Stimulated activated CD4-positive, alpha-beta T cell treated with anti-CD3 and anti-CD28 coated beads, Interleukin-1b, Interleukin-23, amount 100 ng/mL, for 24 hours (primary cell): ENCODE measurements at regions not wholly inside any gene's neighbourhood (a gene's known extent, or its start where the extent isn't known, plus 50 kb on each side); places are given as distances from the start of the nearest gene placed in this dataset.
"Not testable (repeated sequence)": the region's sequence is repeated elsewhere in the genome, so short reads cannot be mapped to it uniquely, and the experiment has no call there.

Source experiments
- DNase-seq, 4 experiments: peaks; one replicate each; pipeline ENCODE4 v3.0.0-alpha.2; 2020; ENCODE audit warnings: low read depth in 4 of 4, low spot score in 1 of 4

DNA sequence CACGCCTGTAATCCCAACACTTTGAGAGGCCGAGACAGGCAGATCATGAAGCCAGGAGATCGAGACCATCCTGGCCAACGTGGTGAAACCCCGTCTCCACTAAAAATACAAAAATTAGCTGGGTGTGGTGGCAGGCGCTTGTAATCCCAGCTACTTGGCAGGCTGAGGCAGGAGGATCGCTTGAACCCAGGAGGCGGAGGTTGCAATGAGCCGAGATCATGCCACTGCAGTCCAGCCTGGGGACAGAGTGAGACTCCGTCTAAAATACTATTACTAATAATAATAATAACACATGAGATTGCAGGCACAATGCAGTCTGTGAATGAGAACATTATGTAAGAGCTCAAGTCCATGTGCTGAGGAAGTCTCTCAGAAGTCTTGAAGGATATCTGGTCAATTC is 1684.4 kb downstream of the SPATA31A7 start:
- not testable (repeated sequence) for DNase-seq

DNA sequence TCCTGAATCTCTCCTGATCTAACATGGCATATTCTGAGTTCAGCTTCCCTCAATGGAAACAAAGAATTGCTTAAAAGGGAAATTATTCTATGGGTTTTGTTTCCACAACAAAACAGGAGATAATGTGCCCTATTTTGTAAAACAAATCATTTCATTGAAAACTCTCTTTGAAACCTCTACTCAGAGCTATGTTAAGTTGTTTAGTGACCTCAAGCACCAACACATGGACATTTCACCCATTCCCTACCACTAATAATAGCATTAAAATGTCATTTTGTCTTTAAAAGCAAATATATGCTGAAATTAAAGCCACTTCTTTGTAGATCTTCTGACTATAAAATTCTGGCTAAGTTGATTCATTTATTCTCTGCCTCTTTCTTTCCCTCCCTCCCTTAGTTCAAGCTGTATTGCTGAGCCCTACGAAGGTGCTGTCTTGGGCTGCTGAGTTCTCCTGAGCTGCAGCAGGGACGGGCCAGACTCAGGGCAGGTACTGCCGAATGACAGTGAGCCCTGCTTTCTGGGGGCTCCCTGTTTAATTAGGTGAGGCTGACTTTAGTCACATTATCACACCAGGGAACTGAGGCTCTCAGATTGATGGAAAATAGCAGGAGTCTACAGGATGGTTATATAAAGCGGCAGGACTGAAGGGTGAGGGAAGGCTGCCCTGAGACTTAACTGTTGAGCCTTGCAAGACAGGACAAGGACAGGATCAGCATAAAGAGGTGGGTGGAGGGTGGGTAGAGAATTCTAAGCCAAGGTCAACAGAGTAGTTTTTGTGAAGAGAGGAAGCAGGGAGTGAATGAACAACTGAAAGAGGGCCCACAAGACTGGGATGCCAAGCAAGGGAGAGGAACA is 1685.1 kb downstream of the SPATA31A7 start:
- not testable (repeated sequence) for DNase-seq

DNA sequence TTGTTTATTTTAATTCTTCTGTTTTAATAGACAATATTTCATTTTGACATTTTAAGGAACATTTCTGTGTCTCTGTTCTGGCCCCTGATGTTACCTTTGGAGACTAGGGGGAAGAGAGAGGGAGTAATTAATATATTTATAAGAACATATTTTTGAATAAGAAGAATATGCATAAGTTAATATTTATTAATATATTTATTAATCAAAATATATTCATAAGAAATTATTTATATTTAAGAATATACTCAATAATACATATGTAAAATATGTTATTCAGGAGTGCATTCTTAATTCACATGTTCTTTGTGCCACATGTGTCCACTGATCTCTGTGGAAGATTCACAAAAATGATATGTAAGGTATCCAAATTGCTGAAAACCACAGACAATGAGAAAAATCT is 1687.7 kb downstream of the SPATA31A7 start:
- not testable (repeated sequence) for DNase-seq

DNA sequence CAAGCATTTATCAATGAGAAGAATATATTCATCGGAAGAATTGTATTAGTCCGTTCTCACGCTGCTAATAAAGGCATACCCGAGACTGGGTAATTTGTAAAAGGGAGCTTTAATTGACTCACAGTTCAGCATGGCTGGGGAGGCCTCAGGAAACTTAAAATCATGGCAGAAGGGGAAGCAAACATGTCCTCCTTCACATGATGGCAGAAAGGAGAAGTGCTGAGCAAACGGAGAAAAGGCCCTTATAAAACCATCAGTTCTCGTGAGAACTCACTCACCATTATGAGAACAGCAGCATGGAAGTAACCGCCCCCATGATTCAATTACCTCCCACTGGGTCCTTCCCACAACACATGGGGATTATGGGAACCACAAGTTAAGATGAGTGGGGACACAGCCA is 1688.2 kb downstream of the SPATA31A7 start:
- not testable (repeated sequence) for DNase-seq

DNA sequence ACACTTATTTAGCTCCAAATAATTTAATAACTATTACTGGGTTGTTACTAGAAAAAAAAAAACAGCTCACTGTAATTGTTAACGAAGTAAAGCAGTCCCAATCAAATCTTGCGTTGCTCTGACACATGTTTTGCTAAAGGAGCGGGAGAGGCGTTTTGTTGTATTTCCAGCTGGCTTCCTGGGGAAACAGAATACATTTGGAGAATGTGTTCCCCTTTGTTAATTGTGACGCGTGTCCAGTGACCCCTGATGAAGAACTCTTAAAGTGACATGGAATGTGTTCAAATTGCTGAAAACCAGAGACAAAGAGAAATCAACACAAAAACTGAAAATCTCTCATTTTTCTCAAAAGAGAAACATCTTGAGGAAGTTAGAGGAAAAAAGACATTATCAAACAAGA is 1690.6 kb downstream of the SPATA31A7 start:
- DNase-seq = not testable (repeated sequence)

DNA sequence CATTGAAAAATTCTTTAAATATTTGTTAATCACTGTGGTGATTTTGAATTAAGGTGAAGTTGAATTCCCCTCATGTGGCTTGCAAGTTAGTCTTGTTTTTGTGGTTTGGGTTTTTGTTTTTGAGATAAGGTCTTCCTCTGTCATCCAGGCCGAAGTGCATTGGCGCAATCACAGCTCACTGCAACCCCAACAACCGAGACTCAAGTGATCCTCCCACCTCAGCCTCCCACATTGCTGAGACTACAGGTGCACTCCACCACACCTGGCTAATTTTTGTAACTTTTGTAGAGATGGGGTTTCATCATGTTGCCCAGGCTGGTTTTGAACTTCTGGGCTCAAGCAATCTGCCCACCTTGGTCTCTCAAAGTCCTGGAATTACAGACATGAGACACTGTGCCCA is 1691.1 kb downstream of the SPATA31A7 start:
- not testable (repeated sequence) for DNase-seq

DNA sequence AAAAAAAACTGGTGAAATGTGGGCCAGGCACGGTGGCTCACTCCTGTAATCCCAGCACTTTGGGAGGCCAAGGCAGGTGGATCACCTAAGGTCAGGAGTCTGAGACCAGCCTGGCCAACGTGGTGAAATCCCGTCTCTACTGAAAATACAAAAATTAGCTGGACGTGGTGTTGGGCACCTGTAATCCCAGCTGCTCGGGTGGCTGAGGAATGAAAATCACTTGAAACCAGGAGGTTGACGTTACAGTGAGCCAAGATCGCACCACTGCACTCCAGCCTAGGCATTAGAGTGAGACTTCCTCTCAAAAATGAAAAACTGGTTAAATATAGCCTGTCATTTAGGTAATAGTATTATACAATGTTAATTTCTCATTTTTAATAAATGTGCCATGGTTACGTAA is 1692.0 kb downstream of the SPATA31A7 start:
- DNase-seq = not testable (repeated sequence)

DNA sequence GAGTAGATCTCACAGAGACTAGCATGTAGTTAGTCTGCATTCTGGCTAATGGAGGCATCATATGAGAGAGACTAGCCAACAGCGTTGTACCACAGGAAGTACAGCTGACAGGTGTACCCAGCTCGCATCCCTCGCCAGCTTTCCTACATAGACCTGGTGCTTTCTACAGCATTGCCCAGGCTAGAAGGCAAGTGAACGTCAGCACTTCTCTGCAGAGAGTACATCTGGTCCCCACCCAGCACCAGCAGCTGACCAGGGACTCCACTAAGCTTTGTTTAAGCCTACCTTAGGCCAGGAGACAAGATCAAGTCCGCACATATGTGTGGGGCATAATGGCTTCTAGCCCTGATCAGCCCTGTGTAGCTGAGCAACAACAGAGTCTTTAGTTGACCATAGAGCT is 1692.9 kb downstream of the SPATA31A7 start:
- DNase-seq = not testable (repeated sequence)

DNA sequence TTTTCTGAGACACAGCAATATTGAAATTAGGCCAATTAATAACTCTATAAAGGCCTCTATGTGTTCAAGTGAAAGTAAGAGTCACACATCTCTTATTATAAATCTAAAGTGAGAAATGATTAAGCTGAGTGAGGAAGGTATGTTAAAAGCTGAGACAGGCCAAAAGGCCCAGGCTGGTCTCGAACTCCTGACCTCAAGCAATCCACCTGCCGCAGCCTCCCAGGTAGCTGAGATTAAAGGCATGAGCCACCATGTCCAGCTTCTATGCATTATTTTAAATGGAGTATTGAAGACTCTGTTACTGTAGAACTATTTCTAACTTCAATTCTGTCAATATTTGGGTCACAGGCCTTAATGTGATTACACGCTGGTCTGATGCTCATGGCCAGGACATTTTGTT is 1706.9 kb downstream of the SPATA31A7 start:
- not testable (repeated sequence) for DNase-seq

DNA sequence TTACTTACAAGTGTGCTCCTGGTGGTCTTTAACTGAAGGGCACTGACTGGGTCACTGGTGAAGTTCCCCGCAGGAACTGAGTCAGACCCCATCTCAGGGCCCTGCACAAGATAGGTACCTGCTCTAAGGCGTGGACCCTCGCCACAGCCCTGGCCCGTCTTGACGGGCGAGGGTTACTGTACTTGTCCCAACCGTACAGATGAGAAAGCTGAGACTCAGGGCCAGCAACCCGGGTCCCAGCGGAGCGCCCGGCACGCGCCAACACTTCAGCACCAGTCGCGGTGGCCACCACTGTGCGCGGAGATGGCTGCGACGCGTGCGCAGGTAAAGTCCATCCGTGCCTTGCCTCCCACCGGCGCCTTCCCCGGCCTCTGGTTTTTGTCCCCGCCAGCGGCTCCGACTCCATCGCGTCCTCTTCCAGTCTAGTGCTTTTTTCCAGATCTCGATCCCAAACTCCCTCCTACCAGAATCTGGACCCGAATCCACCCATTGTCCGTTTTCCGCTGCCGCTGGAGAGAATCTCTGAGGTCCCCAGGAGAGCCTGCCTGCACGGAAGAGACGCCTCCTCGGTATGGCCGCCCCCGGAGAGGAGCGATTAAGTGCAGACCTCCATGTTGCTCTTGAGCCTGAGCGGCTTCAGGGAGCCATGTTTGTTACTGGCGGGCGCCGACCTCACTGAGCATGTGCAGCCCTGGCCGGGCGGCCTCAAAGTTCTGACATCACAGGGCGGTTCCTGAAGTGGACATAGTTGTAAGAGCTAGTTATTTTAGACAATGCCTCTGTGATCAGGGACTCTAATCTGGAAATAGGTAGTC is 1707.8 kb downstream of the SPATA31A7 start:
- peak in 1 of 4 experiments; percentile 13 for DNase-seq

DNA sequence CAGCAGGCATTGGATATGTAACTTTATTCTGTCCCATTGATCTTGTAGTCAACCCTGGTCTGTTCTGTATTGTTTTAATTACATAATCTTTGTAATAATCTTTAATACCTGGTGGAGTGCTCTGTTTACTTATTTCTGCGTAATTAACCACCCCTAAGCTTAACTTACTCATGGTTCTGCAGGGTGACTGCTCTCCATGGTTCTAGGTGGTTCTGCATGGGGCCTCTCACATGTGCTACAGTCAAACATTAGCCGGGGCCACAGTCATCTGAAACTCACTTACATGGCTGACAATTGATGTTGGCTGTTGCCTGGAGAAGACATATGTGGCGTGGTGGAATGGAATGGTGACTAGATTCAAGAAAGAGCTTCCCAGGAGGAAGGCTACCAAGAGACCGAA is 1709.8 kb downstream of the SPATA31A7 start:
- DNase-seq = not testable (repeated sequence)

DNA sequence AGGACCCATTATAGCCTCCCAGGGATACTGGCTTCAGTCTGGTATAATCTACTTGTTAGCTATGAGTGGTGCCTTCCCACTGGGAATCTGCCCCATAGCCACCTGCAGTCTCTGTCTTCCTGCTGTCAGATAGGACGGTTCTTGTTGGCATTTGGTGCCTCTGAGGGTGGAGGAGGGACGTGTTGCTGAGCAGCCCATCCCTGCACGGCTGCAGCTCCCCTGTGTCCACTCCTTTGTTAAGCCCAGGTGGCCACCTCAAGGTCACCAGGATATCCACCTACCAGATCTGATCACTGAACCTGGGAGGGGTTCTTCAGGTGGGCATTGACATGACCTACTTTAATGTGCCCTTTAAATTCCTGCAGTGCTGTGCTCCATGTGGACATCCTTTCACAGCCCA is 1714.2 kb downstream of the SPATA31A7 start:
- not testable (repeated sequence) for DNase-seq

DNA sequence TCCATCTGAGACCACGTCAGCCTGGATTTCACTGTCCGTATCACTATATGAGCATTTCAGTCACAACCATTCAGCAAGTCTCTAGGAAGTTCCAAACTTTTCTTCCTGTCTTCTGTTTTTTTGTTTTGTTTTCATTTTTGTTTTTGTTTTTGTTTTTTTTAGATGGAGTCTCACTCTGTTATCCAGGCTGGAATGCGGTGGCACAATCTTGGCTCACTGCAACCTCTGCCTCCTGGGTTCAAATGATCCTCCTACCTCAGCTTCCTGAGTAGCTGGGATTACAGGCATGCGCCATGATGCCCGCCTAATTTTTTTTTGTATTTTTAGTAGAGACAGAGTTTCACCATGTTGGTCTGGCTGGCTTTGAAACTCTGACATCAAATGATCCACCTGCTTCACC is 1715.9 kb downstream of the SPATA31A7 start:
- not testable (repeated sequence) for DNase-seq

DNA sequence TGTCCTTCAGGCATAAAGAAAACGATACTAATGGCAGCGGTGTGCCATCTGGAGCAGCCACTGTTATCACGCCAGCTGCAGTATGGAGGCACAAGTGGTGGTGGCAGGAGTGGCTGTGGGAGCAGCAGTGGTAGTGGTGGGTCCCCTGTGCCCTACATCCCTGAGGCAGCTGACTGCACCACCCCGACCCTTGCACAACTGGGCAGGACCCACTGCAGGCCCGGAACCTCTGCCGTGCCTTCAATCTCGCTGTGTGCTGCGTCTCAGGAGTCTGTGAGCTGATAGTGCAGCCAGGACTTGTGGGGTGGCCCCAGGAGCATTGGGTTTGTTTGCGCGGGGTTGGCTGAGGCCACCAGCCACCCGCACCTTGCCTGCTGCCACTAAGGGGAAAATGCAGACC is 1718.0 kb downstream of the SPATA31A7 start:
- DNase-seq = not testable (repeated sequence)

DNA sequence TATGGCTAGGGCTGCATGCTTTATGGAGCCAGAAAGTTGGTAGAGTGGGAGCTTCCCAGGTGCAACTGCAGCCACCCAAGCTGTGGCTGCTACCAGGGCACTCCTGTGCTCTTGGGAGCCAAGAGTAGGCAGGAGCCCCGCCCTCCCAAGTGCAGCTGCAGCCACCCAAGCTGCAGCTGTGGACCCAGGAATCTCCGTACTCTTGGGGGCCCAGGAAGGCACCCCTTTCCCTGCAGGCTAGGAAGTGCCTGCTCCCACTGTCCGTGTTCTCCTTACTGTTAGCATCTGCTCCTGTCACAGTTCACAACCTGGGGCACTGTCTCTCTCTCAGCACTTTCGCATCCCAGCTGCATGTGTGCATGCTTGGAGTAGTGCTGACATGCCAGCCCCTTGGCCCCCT is 1718.4 kb downstream of the SPATA31A7 start:
- not testable (repeated sequence) for DNase-seq

DNA sequence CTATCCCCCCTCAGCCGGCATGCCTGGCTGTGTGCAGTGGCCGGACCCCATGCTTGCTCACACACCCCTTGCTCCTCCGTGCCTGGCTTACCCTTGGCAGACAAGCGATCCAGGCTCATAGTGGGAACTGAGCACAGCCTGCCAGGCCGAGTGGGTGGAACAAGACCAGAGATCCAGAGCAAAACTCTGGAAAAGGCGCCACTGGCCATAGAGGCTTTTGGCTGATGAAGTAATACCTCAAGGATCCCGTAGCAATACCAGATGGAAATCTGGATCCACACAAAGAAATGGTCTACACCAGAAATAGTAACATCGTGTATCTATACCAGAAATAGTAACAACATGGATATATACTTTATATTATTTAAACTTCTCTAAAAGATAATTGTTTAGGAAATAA is 1719.6 kb downstream of the SPATA31A7 start:
- not testable (repeated sequence) for DNase-seq

DNA sequence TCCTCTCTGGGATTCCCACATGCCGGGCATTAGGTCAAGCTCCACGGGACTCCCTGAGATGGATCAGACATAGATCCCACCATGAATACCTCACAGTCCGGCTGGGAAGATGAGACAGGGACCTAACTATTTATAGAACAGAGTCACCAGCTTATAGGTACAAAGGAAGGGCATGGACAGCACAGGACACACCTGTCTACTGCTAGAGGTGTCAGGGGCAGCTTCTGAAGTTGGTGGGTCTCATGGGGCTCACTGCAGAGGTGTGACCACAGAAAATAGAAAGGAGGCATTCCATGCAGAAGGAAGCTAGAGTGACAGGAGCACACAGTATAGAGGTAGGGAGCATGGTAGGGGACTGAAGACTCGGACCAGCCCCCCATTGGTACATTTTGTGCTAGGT is 1722.4 kb downstream of the SPATA31A7 start:
- not testable (repeated sequence) for DNase-seq

DNA sequence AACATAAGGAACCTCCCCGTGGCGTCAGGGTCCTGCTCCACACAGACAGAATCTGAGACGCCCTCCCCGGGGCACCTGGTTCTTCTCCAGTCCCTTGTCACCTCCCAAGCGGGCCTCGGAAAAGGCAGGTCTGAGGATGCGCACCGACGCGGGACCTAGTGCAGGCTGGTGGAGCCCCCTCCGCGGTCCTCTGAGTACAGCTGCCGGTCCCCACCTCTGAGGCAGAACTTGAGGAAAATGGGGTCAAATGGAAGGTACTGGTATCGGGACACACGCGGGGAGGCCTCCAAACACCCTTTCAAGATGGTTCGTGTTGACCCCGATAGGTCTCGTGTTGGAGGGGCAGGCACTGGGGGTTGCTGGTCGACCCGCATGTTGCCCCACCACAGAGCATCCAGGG is 1725.3 kb downstream of the SPATA31A7 start:
- DNase-seq = not testable (repeated sequence)

DNA sequence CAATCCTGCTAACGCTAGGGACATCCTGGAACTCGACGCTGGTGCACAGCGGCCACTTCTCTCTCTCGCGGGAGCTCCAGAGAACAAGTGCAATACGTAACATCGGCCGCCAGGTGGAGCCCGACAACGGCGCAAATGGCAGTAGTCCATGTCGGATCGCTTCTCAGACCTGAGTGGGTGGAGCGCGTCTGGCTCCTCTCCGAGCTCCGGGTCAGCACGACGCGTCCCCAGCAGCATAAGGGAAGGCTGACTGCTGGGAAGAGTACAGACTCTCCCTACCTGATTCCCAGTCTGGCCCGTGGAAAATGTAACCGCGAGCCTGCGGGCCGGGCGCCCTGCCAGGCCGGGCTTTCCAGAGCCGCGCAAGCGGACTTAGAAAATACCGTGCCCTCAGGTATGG is 1725.8 kb downstream of the SPATA31A7 start:
- DNase-seq = not testable (repeated sequence)

DNA sequence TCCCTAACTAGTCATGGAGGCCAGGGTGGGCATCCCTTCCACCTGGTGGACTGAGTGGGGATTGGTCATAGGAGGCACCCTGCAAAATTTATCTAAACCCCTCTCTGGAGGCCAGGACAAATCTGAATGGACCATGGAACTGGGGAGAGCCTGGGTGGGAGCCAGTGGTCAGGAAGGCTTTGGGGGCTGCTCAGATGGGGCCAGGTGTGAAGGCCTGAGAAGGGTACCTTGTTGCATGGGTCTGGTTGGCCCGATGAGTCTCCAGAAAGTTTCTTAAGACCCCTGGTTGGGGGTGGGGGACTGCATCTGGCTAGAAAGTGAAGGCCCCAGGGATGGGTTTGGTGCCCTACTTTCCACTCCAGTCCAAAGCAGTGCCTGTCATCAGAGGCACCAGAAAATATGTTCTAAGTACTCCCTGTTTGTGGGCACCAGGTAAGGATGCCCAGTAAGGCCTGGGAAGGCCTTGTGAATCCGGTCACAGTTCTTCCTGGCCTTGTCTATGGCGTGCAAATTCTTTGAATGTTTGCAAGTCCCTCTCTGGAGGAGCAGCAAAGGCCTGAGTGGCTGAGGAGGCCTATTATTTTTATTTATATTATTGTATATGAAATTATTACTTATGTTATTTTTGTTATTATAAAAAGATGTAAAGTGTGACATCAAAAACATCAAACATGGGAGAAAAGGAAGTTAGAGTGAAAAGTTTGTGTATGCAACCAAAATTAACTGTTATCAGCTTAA is 1729.0 kb downstream of the SPATA31A7 start:
- DNase-seq = not testable (repeated sequence)

DNA sequence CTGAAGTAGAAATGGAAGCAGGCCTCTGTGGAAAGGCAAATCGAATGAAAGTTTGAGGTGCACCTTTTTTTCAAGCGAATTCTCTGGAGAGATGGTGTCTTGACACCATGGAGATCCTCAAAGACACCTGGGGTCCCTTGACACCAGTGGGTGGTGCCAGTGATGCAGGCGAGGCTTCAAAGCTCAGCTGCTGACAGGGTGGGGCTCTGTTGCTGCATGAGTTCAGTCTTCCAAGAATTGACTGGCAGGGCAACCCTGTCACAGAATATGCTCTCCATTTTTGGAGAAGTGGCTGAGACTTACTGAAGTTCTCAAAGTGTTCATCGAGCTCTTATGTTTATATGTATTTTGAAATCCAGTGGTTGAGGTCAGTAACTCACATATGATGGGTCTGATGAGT is 1741.6 kb downstream of the SPATA31A7 start:
- not testable (repeated sequence) for DNase-seq
